ENCODE measurements at regions not wholly inside any gene's neighbourhood (a gene's known extent, or its start where the extent isn't known, plus 50 kb on each side); places are given as distances from the start of the nearest gene placed in this dataset.

DNA sequence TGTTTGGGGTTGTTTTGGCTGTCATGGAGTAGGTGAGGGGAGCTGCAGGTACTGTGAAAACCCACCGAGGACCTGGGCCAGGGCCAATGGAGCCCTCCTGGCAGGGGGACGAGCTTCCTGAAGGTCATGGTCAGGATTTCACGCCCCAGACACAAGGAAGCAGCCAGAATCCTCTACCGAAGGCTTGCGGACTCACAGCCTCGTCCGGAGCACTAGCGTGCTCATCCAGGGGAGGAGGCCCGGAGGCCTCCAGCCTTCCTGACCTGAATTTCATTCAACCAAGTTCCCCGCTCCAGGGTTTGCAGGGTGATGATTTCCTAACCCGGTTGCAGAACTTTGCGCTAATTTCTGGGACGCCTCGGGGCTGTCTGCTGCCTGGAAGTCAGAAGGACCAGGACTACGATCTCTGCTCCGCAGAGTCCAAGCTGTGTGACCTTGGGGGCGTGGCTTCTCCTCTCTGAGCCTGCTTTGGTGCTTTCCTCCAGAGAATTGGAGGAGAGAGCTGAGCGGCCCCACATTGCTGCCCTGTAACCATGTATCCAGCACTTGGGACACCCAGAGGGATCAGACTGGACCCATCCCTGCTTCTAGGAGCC is 56.2 kb upstream of the ADRA2C start:
- TF ChIP-seq, protein P1, sequence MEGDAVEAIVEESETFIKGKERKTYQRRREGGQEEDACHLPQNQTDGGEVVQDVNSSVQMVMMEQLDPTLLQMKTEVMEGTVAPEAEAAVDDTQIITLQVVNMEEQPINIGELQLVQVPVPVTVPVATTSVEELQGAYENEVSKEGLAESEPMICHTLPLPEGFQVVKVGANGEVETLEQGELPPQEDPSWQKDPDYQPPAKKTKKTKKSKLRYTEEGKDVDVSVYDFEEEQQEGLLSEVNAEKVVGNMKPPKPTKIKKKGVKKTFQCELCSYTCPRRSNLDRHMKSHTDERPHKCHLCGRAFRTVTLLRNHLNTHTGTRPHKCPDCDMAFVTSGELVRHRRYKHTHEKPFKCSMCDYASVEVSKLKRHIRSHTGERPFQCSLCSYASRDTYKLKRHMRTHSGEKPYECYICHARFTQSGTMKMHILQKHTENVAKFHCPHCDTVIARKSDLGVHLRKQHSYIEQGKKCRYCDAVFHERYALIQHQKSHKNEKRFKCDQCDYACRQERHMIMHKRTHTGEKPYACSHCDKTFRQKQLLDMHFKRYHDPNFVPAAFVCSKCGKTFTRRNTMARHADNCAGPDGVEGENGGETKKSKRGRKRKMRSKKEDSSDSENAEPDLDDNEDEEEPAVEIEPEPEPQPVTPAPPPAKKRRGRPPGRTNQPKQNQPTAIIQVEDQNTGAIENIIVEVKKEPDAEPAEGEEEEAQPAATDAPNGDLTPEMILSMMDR (IDR thresholded peaks at IDR 0.05): no peak
- TF ChIP-seq POLR2A (IDR thresholded peaks at IDR 0.05; ENCODE audit: low read depth) (no peak), POLR2AphosphoS5 (IDR thresholded peaks at IDR 0.05) (no peak)
